ENCODE measurements at regions not wholly inside any gene's neighbourhood (a gene's known extent, or its start where the extent isn't known, plus 50 kb on each side); places are given as distances from the start of the nearest gene placed in this dataset.

DNA sequence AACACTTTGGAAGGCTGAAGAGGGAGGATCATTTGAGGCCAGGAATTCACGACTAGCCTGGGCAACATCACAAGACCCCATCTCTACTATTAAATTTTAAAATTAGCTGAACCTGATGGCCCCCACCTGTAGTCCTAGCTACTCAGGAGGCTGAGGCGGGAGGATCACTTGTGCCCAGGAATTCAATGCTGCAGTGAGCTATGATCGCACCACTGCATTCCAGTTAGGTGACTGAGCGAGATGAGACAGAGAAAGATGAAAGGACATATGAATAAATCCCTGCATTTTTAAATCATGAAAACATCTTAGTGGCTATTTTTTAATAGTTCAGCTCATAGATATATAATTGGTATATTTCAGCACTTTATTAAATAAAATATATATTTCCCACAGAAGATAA lies 93.8 kb downstream of the GPR63 start:
- FAIRE-seq (no peak), DNase-seq (ENCODE audit: low read depth) (peak; percentile 30)
- Histone ChIP-seq H3K4me3 (ENCODE audit: low read depth, low read length) (no peak overlapping the region), H3K36me3 (ENCODE audit: control insufficient read depth, insufficient read depth, low read length) (no peaks in the 10 kb centered on the region), H3K27me3 (ENCODE audit: control insufficient read depth, insufficient read depth, low read length) (no peaks in the 10 kb centered on the region)
- TF ChIP-seq, protein P1, sequence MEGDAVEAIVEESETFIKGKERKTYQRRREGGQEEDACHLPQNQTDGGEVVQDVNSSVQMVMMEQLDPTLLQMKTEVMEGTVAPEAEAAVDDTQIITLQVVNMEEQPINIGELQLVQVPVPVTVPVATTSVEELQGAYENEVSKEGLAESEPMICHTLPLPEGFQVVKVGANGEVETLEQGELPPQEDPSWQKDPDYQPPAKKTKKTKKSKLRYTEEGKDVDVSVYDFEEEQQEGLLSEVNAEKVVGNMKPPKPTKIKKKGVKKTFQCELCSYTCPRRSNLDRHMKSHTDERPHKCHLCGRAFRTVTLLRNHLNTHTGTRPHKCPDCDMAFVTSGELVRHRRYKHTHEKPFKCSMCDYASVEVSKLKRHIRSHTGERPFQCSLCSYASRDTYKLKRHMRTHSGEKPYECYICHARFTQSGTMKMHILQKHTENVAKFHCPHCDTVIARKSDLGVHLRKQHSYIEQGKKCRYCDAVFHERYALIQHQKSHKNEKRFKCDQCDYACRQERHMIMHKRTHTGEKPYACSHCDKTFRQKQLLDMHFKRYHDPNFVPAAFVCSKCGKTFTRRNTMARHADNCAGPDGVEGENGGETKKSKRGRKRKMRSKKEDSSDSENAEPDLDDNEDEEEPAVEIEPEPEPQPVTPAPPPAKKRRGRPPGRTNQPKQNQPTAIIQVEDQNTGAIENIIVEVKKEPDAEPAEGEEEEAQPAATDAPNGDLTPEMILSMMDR (IDR thresholded peaks at IDR 0.05; ENCODE audit: insufficient read depth, low read length, severe bottlenecking) = no peak

DNA sequence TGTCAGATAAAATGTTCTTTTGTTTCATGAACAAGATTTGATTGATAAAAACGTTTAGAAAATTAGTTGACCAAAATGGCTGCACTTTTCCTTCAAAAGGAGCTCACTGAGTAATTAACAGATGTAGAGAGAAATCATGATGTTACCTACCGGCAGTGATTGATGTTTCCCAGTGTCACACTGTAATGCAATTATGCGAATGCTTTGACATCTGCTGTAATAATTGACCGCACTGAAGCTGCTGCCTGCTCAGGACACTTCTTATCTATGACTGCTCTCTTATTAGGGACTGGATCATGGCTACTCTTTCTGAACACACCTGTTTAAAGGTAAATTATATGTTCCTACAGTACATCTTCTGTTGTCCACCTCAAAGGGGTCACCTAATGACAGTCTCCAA lies 94.6 kb downstream of the GPR63 start:
- FAIRE-seq (no peak), DNase-seq (ENCODE audit: low read depth) (no peak)
- Histone ChIP-seq H3K4me3 (ENCODE audit: low read depth, low read length) (no peak overlapping the region), H3K27me3 (ENCODE audit: control insufficient read depth, insufficient read depth, low read length) (no peaks in the 10 kb centered on the region), H3K36me3 (ENCODE audit: control insufficient read depth, insufficient read depth, low read length) (no peaks in the 10 kb centered on the region)
- TF ChIP-seq, protein P1 (IDR thresholded peaks at IDR 0.05; ENCODE audit: insufficient read depth, low read length, severe bottlenecking) = no peak

DNA sequence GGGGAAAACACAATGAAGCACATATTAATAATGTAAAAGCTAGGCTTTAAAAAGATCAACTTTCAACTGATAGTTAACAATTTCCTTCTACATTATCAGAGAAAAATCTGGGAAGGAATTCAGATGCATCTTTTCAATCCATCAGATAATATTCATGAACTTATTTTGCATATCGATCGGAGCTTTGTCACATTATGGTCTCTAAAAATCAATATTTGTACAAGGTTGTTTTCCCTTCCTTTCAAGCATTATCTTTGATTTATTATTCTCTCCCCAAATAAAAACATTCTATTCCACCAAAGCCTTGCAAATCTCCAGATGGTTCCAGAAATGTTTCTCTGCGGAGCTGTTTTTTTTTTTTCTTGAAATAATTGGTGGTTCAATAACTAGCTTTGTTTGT lies 101.9 kb downstream of the GPR63 start:
- H3K36me3 ChIP-seq (ENCODE audit: control insufficient read depth, insufficient read depth, low read length) = no peaks in the 10 kb centered on the region
- H3K27me3 ChIP-seq (ENCODE audit: control insufficient read depth, insufficient read depth, low read length) = no peaks in the 10 kb centered on the region
- no peak for DNase-seq (ENCODE audit: low read depth)
- FAIRE-seq = no peak
- no peak overlapping the region for H3K4me3 ChIP-seq (ENCODE audit: low read depth, low read length)
- TF ChIP-seq, protein P1 (IDR thresholded peaks at IDR 0.05; ENCODE audit: insufficient read depth, low read length, severe bottlenecking) = no peak

DNA sequence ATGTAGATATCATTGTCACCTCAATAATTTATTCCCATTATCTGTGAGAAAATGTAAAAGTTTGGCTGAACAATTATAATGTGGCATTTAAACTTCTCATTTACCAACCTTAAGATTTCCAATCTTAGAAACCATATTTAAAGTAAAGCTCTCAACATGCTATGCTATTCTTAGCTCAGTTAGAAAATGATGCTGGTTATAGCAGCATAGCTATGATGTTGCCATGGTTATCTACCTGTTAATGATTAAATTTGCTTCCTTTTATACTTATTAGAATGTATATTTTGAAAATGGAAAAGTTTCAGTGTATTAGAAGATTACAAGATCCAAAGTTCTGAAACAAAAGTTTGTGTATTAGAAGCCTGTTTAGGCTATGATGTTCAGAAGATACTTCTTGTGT lies 110.1 kb downstream of the GPR63 start:
- Histone ChIP-seq H3K4me3 (ENCODE audit: low read depth, low read length) (no peak overlapping the region), H3K27me3 (ENCODE audit: control insufficient read depth, insufficient read depth, low read length) (no peaks in the 10 kb centered on the region), H3K36me3 (ENCODE audit: control insufficient read depth, insufficient read depth, low read length) (no peaks in the 10 kb centered on the region)
- TF ChIP-seq, protein P1 (IDR thresholded peaks at IDR 0.05; ENCODE audit: insufficient read depth, low read length, severe bottlenecking) = no peak
- FAIRE-seq (no peak), DNase-seq (ENCODE audit: low read depth) (no peak)

DNA sequence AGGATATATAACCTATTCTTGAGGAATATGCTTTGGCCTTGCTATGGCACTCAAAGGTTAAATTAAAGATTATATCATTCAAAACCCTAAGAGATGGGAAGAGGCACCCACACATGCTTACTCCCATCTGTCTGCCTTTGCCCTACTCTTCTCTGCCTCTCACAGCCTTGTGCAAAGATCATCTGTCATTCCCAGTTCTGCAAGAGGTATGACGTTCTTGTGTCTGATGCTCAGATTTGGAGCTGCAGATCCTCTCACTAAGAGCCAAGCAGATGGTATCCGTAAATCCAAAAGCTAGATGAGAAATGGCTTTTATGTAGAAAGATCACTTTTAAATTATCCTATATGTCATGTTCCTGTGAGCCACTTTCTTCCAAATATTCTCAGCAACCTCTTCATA lies 112.0 kb downstream of the GPR63 start:
- TF ChIP-seq, protein P1 (IDR thresholded peaks at IDR 0.05; ENCODE audit: insufficient read depth, low read length, severe bottlenecking) = no peak
- no peak for DNase-seq (ENCODE audit: low read depth)
- Histone ChIP-seq H3K36me3 (ENCODE audit: control insufficient read depth, insufficient read depth, low read length) (no peaks in the 10 kb centered on the region), H3K27me3 (ENCODE audit: control insufficient read depth, insufficient read depth, low read length) (no peaks in the 10 kb centered on the region), H3K4me3 (ENCODE audit: low read depth, low read length) (no peak overlapping the region)
- no peak for FAIRE-seq

DNA sequence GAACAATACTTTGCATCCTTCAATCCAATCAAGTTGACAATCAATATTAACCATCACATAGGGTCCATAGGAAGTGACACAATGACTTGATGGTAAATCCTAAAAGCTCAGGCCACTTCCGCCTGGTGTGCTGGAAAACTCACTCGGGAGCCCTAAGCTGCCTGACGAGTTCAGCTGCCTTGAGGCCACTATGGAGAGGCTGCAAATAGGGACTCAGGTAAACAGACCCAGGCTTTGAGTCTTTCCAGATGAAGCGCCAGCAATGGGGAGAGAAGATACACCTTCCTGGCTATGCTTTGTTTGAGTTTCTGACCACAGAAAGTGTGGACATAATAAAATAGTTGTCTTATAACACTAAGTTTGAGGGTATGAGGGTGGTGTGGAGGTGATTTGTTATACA lies 112.6 kb downstream of the GPR63 start:
- TF ChIP-seq, protein P1 (IDR thresholded peaks at IDR 0.05; ENCODE audit: insufficient read depth, low read length, severe bottlenecking) = no peak
- H3K4me3 ChIP-seq (ENCODE audit: low read depth, low read length) = no peak overlapping the region
- DNase-seq (ENCODE audit: low read depth) = no peak
- no peak for FAIRE-seq
- H3K36me3 ChIP-seq (ENCODE audit: control insufficient read depth, insufficient read depth, low read length) = no peaks in the 10 kb centered on the region
- no peaks in the 10 kb centered on the region for H3K27me3 ChIP-seq (ENCODE audit: control insufficient read depth, insufficient read depth, low read length)

Data from bronchial epithelial cell (primary cell).